ENCODE measurements at regions not wholly inside any gene's neighbourhood (a gene's known extent, or its start where the extent isn't known, plus 50 kb on each side); places are given as distances from the start of the nearest gene placed in this dataset.

- Histone ChIP-seq H3K4me3 (ENCODE audit: extremely low read depth in 1 of 4, insufficient read depth in 2 of 4, low read depth in 3 of 4, low read length in 4 of 4) (no peak overlapping the region), H3K18ac (ENCODE audit: extremely low read depth, low read length) (no peak overlapping the region), H3K9ac (replicated peaks in 1 of 4; ENCODE audit: extremely low read depth in 1 of 4, low read depth in 3 of 4, low read length in 3 of 4) (no peak overlapping the region), H2BK12ac (ENCODE audit: low read depth, low read length) (no peak overlapping the region), H2BK20ac (ENCODE audit: low read length) (no peak overlapping the region), H3K23me2 (ENCODE audit: low read depth, low read length) (no peaks in the 10 kb centered on the region), H2BK15ac (ENCODE audit: low read length) (no peak overlapping the region), H3K36me3 (ENCODE audit: control insufficient read depth in 2 of 4, insufficient read depth in 4 of 4, low read length in 3 of 4) (no peaks in the 10 kb centered on the region), H2BK5ac (ENCODE audit: low read depth, low read length) (no peak overlapping the region), H3K9me3 (ENCODE audit: insufficient read depth in 2 of 2, low read depth in 1 of 2, low read length in 1 of 2) (no peaks in the 10 kb centered on the region), H3K4me1 (replicated peaks in 1 of 4; ENCODE audit: control insufficient read depth in 3 of 4, insufficient read depth in 4 of 4, low read length in 3 of 4) (peaks cover 0 to 2% (median 0%) of the 10 kb centered on the region in 4 experiments; a peak in 1 of 7 replicates), H3K4ac (replicated peaks; ENCODE audit: insufficient read length, low read depth, low read length) (no peak overlapping the region), H3K79me2 (ENCODE audit: control insufficient read depth in 1 of 2, insufficient read depth in 2 of 2, low read length in 2 of 2) (no peaks in the 10 kb centered on the region), H3K4me2 (ENCODE audit: insufficient read depth in 1 of 2, low read depth in 2 of 2, low read length in 2 of 2) (no peak overlapping the region), H2AK5ac (ENCODE audit: low read depth, low read length) (no peak overlapping the region), H3K27me3 (replicated peaks in 1 of 4; ENCODE audit: control insufficient read depth in 3 of 4, extremely low read depth in 1 of 4, insufficient read depth in 3 of 4, low read length in 3 of 4) (no peaks in the 10 kb centered on the region), H4K91ac (replicated peaks; ENCODE audit: insufficient read length, low read length) (no peak overlapping the region), H4K20me1 (replicated peaks in 1 of 2; ENCODE audit: control insufficient read depth in 1 of 2, insufficient read depth in 2 of 2, low read length in 2 of 2) (peaks cover 0 to 1% of the 10 kb centered on the region in 2 experiments), H2AFZ (ENCODE audit: low read length) (no peak overlapping the region), H2BK120ac (replicated peaks; ENCODE audit: low read depth, low read length) (no peak overlapping the region), H4K8ac (ENCODE audit: extremely low read depth, insufficient read depth, low read length) (no peak overlapping the region), H3K23ac (ENCODE audit: insufficient read length) (no peak overlapping the region), H3K14ac (ENCODE audit: insufficient read length) (no peak overlapping the region), H3K56ac (replicated peaks; ENCODE audit: insufficient read length, low read depth, low read length) (no peak overlapping the region), H4K5ac (ENCODE audit: insufficient read length, low read depth, low read length) (no peak overlapping the region), H3K79me1 (ENCODE audit: low read depth, low read length) (no peaks in the 10 kb centered on the region), H3K27ac (ENCODE audit: low read depth, low read length) (no peak overlapping the region)
- FAIRE-seq = no peak
- ChIA-PET POLR2A (ENCODE audit: partially characterized antibody) (no interaction called here), CTCF (ENCODE audit: partially characterized antibody) (interaction anchor here (0.7 to 1.6 kb wide), 8 partner anchors 9 to 198 kb away, joined by 3 to 7 read pairs (median 4); no protein-coding TSS in a partner anchor)
- 84% methylated on average over 5 of the region's 5 CpGs; no CpG with 5 or more reads in 1 of the 2 experiments for WGBS, 2 experiments (ENCODE audit: extremely low coverage in 1 of 2, insufficient coverage in 1 of 2, insufficient read length in 1 of 2, insufficient replicate concordance in 2 of 2, low coverage in 1 of 2, low lambda C conversion rate in 2 of 2, missing lambda C conversion rate in 1 of 2)
- no peak for TF ChIP-seq POLR2A (IDR thresholded peaks at IDR 0.05; ENCODE audit: control extremely low read depth in 1 of 2, low read depth in 2 of 2, low read length in 2 of 2)
- DNase-seq (ENCODE audit: low read depth in 1 of 2, low spot score in 2 of 2) = no peak
Measured at GRCh38 chr5:93805616-93806379, 64.4 kb upstream of the POU5F2 start.

All from H1 (cell line).